ENCODE measurements at regions not wholly inside any gene's neighbourhood (a gene's known extent, or its start where the extent isn't known, plus 50 kb on each side); places are given as distances from the start of the nearest gene placed in this dataset.
"Not testable (repeated sequence)": the region's sequence is repeated elsewhere in the genome, so short reads cannot be mapped to it uniquely, and the experiment has no call there.

DNA sequence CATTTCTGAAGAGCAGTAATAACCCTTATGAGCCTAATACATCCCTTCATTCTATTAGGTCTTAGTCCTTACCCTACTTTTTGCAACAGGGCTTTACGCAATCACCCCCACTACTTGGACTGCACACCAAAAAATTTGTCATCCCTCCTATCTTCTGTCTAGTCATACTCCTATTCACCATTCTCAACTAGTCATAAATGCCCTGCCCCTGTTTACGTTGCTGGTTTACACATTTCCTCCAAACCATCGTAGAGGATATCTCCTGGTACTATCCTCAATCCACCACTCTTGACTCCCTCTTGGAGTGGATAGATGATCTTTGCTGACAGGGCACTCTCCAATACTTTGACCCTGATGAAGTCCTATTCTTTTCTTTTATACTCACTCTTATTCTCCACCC, 98.2 kb upstream of the CCNG1 start:
- Histone ChIP-seq H3K27ac (no peak overlapping the region), H3K36me3 (replicated peaks) (no peaks in the 10 kb centered on the region), H3K4me3 (ENCODE audit: low read depth, low read length) (no peak overlapping the region), H3K27me3 (replicated peaks) (no peaks in the 10 kb centered on the region)
- no peak for DNase-seq
- TF ChIP-seq, protein P1, sequence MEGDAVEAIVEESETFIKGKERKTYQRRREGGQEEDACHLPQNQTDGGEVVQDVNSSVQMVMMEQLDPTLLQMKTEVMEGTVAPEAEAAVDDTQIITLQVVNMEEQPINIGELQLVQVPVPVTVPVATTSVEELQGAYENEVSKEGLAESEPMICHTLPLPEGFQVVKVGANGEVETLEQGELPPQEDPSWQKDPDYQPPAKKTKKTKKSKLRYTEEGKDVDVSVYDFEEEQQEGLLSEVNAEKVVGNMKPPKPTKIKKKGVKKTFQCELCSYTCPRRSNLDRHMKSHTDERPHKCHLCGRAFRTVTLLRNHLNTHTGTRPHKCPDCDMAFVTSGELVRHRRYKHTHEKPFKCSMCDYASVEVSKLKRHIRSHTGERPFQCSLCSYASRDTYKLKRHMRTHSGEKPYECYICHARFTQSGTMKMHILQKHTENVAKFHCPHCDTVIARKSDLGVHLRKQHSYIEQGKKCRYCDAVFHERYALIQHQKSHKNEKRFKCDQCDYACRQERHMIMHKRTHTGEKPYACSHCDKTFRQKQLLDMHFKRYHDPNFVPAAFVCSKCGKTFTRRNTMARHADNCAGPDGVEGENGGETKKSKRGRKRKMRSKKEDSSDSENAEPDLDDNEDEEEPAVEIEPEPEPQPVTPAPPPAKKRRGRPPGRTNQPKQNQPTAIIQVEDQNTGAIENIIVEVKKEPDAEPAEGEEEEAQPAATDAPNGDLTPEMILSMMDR (IDR thresholded peaks at IDR 0.05; ENCODE audit: low read depth, low read length, missing control alignments): no peak
- in situ Hi-C loops (cut with HindIII; ENCODE audit: low pct_ligation_motif_present, low sequenced_read_pairs): no loop called here

DNA sequence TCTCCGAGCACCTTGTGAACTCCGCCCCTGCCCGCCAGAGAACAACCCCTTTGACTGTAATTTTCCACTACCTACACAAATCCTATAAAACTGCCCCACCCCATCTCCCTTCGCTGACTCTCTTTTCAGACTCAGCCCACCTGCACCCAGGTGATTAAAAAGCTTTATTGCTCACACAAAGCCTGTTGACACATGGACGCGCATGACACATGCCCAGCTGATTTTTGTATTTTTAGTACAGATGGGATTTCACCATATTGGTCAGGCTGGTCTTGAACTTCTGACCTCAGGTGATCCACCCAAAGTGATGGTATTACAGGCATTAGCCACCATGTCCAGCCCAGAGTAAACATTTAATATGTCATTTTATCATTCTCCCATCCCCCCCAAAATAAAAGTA, 97.0 kb upstream of the CCNG1 start:
- H3K27me3 ChIP-seq (replicated peaks); H3K36me3 ChIP-seq (replicated peaks); DNase-seq; H3K4me3 ChIP-seq (ENCODE audit: low read depth, low read length); in situ Hi-C loops (cut with HindIII; ENCODE audit: low pct_ligation_motif_present, low sequenced_read_pairs); H3K27ac ChIP-seq: not testable (repeated sequence)

DNA sequence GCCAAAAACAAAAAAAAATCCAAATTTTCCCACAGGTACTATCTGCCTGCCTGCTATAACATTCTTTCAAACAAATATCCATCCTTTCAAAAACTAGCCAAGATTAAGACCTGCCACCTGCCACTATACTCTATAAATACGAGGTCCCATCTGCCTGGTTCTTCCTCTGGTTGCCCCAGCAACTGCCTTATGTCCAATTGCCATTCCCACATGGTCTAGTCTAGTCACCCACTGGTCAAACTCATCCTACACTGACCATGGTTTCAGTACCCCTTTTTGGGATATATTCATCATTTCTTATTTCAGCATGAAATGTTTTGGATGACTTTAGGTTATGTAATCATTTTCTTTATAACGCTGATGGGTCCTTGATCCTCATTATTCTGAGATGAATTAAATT, 95.1 kb upstream of the CCNG1 start:
- Histone ChIP-seq H3K27ac (no peak overlapping the region), H3K27me3 (replicated peaks) (no peaks in the 10 kb centered on the region), H3K36me3 (replicated peaks) (no peaks in the 10 kb centered on the region), H3K4me3 (ENCODE audit: low read depth, low read length) (no peak overlapping the region)
- in situ Hi-C loops (cut with HindIII; ENCODE audit: low pct_ligation_motif_present, low sequenced_read_pairs): no loop called here
- TF ChIP-seq, protein P1 (IDR thresholded peaks at IDR 0.05; ENCODE audit: low read depth, low read length, missing control alignments): no peak
- DNase-seq: no peak

DNA sequence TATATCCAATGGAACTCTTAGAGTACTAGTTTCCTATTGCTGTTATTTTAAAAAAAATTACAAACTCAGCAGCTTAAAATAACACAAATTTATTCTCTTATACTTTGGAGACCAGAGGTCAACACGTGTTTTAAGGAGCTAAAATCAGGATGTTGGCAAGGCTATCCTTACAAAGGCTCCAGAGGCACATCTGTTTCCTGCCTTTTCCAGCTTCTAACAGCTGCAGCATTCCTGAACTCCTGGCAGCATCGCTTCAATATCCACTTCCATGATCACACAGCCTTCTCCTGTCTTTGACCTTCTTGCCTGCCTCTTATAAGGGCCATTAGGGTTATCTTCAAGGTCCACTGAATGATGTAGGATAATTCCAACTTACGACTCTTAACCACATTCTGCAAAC, 92.2 kb upstream of the CCNG1 start:
- in situ Hi-C loops (cut with HindIII; ENCODE audit: low pct_ligation_motif_present, low sequenced_read_pairs): no loop called here
- no peak for DNase-seq
- H3K4me3 ChIP-seq (ENCODE audit: low read depth, low read length): no peak overlapping the region
- TF ChIP-seq, protein P1 (IDR thresholded peaks at IDR 0.05; ENCODE audit: low read depth, low read length, missing control alignments): no peak
- no peaks in the 10 kb centered on the region for H3K36me3 ChIP-seq (replicated peaks)
- no peak overlapping the region for H3K27ac ChIP-seq
- no peaks in the 10 kb centered on the region for H3K27me3 ChIP-seq (replicated peaks)

DNA sequence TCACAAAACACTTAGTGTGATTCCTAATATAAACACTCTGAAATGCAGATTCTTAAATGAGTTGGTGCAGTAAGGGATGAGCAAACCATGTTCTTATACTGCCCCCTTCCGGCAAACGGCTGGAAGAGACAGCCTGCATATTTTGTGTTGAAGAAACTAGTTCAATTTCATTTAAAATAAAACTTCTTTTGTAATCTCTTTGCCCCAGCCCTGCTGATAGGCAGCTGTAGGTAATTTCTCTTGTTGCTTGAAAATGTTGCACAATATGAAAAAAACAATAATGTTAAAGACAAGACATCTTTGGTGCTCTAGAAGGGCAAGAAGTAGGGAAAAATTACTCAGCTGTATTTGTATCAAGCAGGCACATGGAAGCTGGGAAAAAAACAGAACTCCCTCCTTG, 89.7 kb upstream of the CCNG1 start:
- Histone ChIP-seq H3K27ac (no peak overlapping the region), H3K4me3 (ENCODE audit: low read depth, low read length) (no peak overlapping the region), H3K27me3 (replicated peaks) (no peaks in the 10 kb centered on the region), H3K36me3 (replicated peaks) (no peaks in the 10 kb centered on the region)
- TF ChIP-seq, protein P1 (IDR thresholded peaks at IDR 0.05; ENCODE audit: low read depth, low read length, missing control alignments): peak; percentile 86
- DNase-seq: peak; percentile 51
- in situ Hi-C loops (cut with HindIII; ENCODE audit: low pct_ligation_motif_present, low sequenced_read_pairs): no loop called here

DNA sequence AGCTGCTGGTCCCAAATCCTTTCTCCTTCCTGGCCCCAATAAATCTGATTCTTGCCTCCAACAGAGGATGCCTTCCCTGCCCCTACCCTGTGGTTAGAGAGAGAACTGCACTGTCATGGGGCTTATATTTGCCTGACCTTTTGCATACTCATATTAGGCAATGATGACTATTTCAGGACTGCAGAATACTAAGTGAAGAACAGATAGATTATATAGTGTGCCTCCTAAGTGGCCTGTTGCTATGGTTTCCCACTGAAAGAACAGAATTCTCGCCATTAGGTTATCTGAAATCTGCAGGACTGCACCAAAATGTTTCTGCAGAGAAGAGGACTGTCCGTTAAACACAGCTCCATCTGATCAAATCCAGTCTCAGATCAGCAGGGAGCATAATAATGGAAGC, 87.3 kb upstream of the CCNG1 start:
- TF ChIP-seq, protein P1 (IDR thresholded peaks at IDR 0.05; ENCODE audit: low read depth, low read length, missing control alignments): peak; percentile 19
- Histone ChIP-seq H3K36me3 (replicated peaks) (no peaks in the 10 kb centered on the region), H3K27me3 (replicated peaks) (no peaks in the 10 kb centered on the region), H3K4me3 (ENCODE audit: low read depth, low read length) (no peak overlapping the region), H3K27ac (no peak overlapping the region)
- DNase-seq: no peak
- in situ Hi-C loops (cut with HindIII; ENCODE audit: low pct_ligation_motif_present, low sequenced_read_pairs): no loop called here

Data from brain microvascular endothelial cell (primary cell).